ENCODE measurements at regions not wholly inside any gene's neighbourhood (a gene's known extent, or its start where the extent isn't known, plus 50 kb on each side); places are given as distances from the start of the nearest gene placed in this dataset.

DNA sequence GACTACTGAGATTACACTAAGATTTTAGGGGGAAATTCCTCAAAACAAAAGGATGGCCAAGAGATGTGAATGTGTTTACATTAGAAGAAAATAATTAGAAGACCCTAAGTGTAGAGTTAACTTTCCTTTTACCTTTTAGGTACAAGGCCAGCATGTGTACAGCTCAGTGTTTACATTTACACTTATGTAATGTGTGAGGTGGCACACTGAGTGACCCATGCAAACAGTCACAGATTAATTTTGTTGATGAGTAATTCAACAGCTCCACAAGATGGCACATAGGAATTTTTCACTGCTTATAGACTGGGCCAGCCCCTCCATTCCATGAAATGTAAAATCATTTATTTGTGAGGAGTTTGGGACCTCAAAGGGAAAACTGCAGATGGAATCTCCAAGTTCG, 90.1 kb upstream of the SLC12A2 start:
- Histone ChIP-seq H3K27ac (ENCODE audit: low read depth, low read length) (no peak overlapping the region), H2BK12ac (ENCODE audit: low read length) (no peak overlapping the region), H3K4me1 (ENCODE audit: control insufficient read depth in 1 of 2, insufficient read depth in 2 of 2, low read length in 2 of 2) (no peaks in the 10 kb centered on the region), H2AFZ (ENCODE audit: insufficient read depth, low read length, poor library complexity) (no peak overlapping the region), H3K9me3 (ENCODE audit: insufficient read depth, low read depth, low read length) (no peaks in the 10 kb centered on the region), H3K36me3 (ENCODE audit: control insufficient read depth in 1 of 2, insufficient read depth in 2 of 2, low read length in 2 of 2) (no peaks in the 10 kb centered on the region), H3K27me3 (ENCODE audit: insufficient read depth, low read length) (no peaks in the 10 kb centered on the region), H3K23ac (ENCODE audit: low read length) (no peak overlapping the region), H3K4ac (ENCODE audit: low read depth, low read length) (no peak overlapping the region), H3K79me1 (ENCODE audit: low read length) (no peaks in the 10 kb centered on the region), H4K91ac (ENCODE audit: low read depth, low read length) (no peak overlapping the region), H4K8ac (ENCODE audit: low read depth, low read length) (no peak overlapping the region), H3K4me3 (ENCODE audit: low read depth, low read length) (no peak overlapping the region), H4K12ac (ENCODE audit: low read depth, low read length) (no peak overlapping the region), H3K4me2 (ENCODE audit: low read length) (no peak overlapping the region), H2AK5ac (ENCODE audit: low read length) (no peak overlapping the region), H2BK120ac (ENCODE audit: insufficient read depth, low read length, poor library complexity) (no peak overlapping the region), H3K18ac (ENCODE audit: low read length) (no peak overlapping the region), H3K9ac (ENCODE audit: low read length) (no peak overlapping the region), H3K79me2 (ENCODE audit: control insufficient read depth, insufficient read depth, low read length, poor library complexity) (no peaks in the 10 kb centered on the region), H2BK5ac (ENCODE audit: low read depth, low read length, poor library complexity) (no peak overlapping the region), H3K14ac (ENCODE audit: low read length) (no peak overlapping the region)
- no peak for DNase-seq
- no CpG with 5 or more reads among the region's 1 CpG for WGBS (ENCODE audit: extremely low coverage, insufficient coverage, insufficient read length)

DNA sequence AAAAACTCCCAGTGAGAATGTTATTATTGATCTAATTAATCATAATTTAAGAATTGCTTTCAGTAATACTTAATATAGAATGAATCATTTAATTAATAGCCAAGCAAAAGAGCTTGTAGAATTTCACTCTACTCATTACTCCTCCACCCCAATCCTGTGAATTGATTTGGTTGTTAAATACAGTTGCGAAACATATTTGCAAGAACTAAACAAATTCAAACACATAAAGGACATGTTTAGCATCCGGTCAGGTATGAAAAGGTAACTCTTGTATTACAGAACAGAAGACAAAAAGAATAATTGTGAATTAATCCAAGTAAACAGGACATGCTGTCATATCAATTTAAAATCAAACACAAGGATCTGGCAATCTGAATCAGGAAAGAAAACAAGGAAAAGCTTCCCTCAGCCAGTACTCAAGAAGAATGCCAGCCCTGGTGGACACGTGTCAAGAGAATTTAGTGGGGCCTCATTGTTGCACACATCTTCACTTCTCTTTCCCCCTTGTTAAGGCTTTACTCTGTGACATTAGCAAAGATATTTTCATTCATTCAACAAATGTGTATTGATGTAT, 89.4 kb upstream of the SLC12A2 start:
- Histone ChIP-seq H3K4me2 (ENCODE audit: low read length) (no peak overlapping the region), H3K79me2 (ENCODE audit: control insufficient read depth, insufficient read depth, low read length, poor library complexity) (no peaks in the 10 kb centered on the region), H2BK5ac (ENCODE audit: low read depth, low read length, poor library complexity) (no peak overlapping the region), H3K27ac (ENCODE audit: low read depth, low read length) (no peak overlapping the region), H4K12ac (ENCODE audit: low read depth, low read length) (no peak overlapping the region), H3K14ac (ENCODE audit: low read length) (no peak overlapping the region), H3K79me1 (ENCODE audit: low read length) (no peaks in the 10 kb centered on the region), H4K8ac (ENCODE audit: low read depth, low read length) (no peak overlapping the region), H3K27me3 (ENCODE audit: insufficient read depth, low read length) (no peaks in the 10 kb centered on the region), H3K23ac (ENCODE audit: low read length) (no peak overlapping the region), H3K4ac (ENCODE audit: low read depth, low read length) (no peak overlapping the region), H3K4me1 (ENCODE audit: control insufficient read depth in 1 of 2, insufficient read depth in 2 of 2, low read length in 2 of 2) (no peaks in the 10 kb centered on the region), H3K4me3 (ENCODE audit: low read depth, low read length) (no peak overlapping the region), H3K9ac (ENCODE audit: low read length) (no peak overlapping the region), H2AK5ac (ENCODE audit: low read length) (no peak overlapping the region), H3K9me3 (ENCODE audit: insufficient read depth, low read depth, low read length) (no peaks in the 10 kb centered on the region), H2BK120ac (ENCODE audit: insufficient read depth, low read length, poor library complexity) (no peak overlapping the region), H3K18ac (ENCODE audit: low read length) (no peak overlapping the region), H3K36me3 (ENCODE audit: control insufficient read depth in 1 of 2, insufficient read depth in 2 of 2, low read length in 2 of 2) (no peaks in the 10 kb centered on the region), H2BK12ac (ENCODE audit: low read length) (no peak overlapping the region), H2AFZ (ENCODE audit: insufficient read depth, low read length, poor library complexity) (no peak overlapping the region), H4K91ac (ENCODE audit: low read depth, low read length) (no peak overlapping the region)
- no peak for DNase-seq
- WGBS (ENCODE audit: extremely low coverage, insufficient coverage, insufficient read length): no CpG with 5 or more reads among the region's 3 CpGs

DNA sequence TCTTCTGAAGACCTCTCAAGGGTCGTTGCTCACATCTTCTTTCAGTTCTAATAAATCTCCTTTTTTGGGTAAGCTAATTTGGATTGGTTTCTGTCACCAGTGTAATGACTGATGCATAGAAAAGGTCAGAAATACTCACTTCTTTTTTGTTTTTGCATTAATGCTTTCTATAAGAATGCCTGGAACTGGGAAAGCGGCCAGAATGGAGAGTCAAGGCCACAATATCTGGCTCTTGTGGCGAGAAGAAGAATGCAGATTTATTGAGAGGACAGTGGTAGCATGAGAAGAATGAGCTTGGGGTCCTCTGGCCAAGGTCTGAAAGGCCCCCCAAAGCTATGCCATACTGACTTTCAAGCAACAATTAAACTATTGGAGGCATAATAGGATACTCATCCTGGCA, 88.0 kb upstream of the SLC12A2 start:
- no peaks in the 10 kb centered on the region for H3K79me1 ChIP-seq (ENCODE audit: low read length)
- H3K27ac ChIP-seq (ENCODE audit: low read depth, low read length): no peak overlapping the region
- no CpG with 5 or more reads among the region's 3 CpGs for WGBS (ENCODE audit: extremely low coverage, insufficient coverage, insufficient read length)
- H4K91ac ChIP-seq (ENCODE audit: low read depth, low read length): no peak overlapping the region
- H3K27me3 ChIP-seq (ENCODE audit: insufficient read depth, low read length): no peaks in the 10 kb centered on the region
- no peak overlapping the region for H4K12ac ChIP-seq (ENCODE audit: low read depth, low read length)
- H2AK5ac ChIP-seq (ENCODE audit: low read length): no peak overlapping the region
- H2BK120ac ChIP-seq (ENCODE audit: insufficient read depth, low read length, poor library complexity): no peak overlapping the region
- no peak overlapping the region for H4K8ac ChIP-seq (ENCODE audit: low read depth, low read length)
- no peaks in the 10 kb centered on the region for H3K4me1 ChIP-seq (ENCODE audit: control insufficient read depth in 1 of 2, insufficient read depth in 2 of 2, low read length in 2 of 2)
- H3K18ac ChIP-seq (ENCODE audit: low read length): no peak overlapping the region
- H3K9me3 ChIP-seq (ENCODE audit: insufficient read depth, low read depth, low read length): no peaks in the 10 kb centered on the region
- H3K9ac ChIP-seq (ENCODE audit: low read length): no peak overlapping the region
- H3K23ac ChIP-seq (ENCODE audit: low read length): no peak overlapping the region
- no peak overlapping the region for H3K4me3 ChIP-seq (ENCODE audit: low read depth, low read length)
- no peak overlapping the region for H2BK5ac ChIP-seq (ENCODE audit: low read depth, low read length, poor library complexity)
- H2AFZ ChIP-seq (ENCODE audit: insufficient read depth, low read length, poor library complexity): no peak overlapping the region
- no peak overlapping the region for H3K4ac ChIP-seq (ENCODE audit: low read depth, low read length)
- no peak overlapping the region for H3K14ac ChIP-seq (ENCODE audit: low read length)
- no peak overlapping the region for H3K4me2 ChIP-seq (ENCODE audit: low read length)
- no peak for DNase-seq
- H2BK12ac ChIP-seq (ENCODE audit: low read length): no peak overlapping the region
- H3K79me2 ChIP-seq (ENCODE audit: control insufficient read depth, insufficient read depth, low read length, poor library complexity): no peaks in the 10 kb centered on the region
- H3K36me3 ChIP-seq (ENCODE audit: control insufficient read depth in 1 of 2, insufficient read depth in 2 of 2, low read length in 2 of 2): no peaks in the 10 kb centered on the region

DNA sequence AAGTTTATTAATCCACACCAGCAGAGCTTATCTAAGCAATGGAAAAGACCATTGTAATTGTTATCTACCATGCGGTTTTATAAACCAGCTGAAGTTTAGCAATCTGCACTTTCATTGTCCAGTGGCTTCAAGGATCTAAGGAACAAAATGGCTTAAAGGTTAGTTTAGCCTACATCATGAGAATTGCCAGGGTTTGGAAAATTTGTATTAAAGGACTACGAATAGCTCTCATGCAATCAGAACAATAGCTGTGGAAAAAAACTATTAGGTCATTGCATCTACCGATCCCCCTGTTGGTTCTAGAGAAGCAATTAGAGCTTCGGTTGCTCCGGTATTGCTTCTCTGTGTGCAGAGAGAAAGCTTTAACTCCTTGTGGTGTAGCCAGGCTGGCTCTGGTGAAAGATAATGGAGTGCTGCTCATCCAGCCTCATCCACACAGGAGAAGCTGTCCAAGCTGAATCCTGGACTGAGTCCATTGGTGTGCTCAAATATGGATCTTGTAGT, 86.3 kb upstream of the SLC12A2 start:
- no peaks in the 10 kb centered on the region for H3K9me3 ChIP-seq (ENCODE audit: insufficient read depth, low read depth, low read length)

More for the DNA sequence above, 86.3 kb upstream of the SLC12A2 start:
- Histone ChIP-seq H3K4me3 (ENCODE audit: low read depth, low read length) (no peak overlapping the region), H4K8ac (ENCODE audit: low read depth, low read length) (no peak overlapping the region), H2BK120ac (ENCODE audit: insufficient read depth, low read length, poor library complexity) (no peak overlapping the region), H3K79me2 (ENCODE audit: control insufficient read depth, insufficient read depth, low read length, poor library complexity) (no peaks in the 10 kb centered on the region), H3K14ac (ENCODE audit: low read length) (no peak overlapping the region), H3K27me3 (ENCODE audit: insufficient read depth, low read length) (no peaks in the 10 kb centered on the region), H3K23ac (ENCODE audit: low read length) (no peak overlapping the region), H3K9ac (ENCODE audit: low read length) (no peak overlapping the region), H4K91ac (ENCODE audit: low read depth, low read length) (no peak overlapping the region), H4K12ac (ENCODE audit: low read depth, low read length) (no peak overlapping the region), H3K4me2 (ENCODE audit: low read length) (no peak overlapping the region), H2AK5ac (ENCODE audit: low read length) (no peak overlapping the region), H3K4me1 (ENCODE audit: control insufficient read depth in 1 of 2, insufficient read depth in 2 of 2, low read length in 2 of 2) (no peaks in the 10 kb centered on the region), H2BK12ac (ENCODE audit: low read length) (no peak overlapping the region), H3K18ac (ENCODE audit: low read length) (no peak overlapping the region), H2AFZ (ENCODE audit: insufficient read depth, low read length, poor library complexity) (no peak overlapping the region), H3K79me1 (ENCODE audit: low read length) (no peaks in the 10 kb centered on the region), H2BK5ac (ENCODE audit: low read depth, low read length, poor library complexity) (no peak overlapping the region), H3K27ac (ENCODE audit: low read depth, low read length) (no peak overlapping the region), H3K4ac (ENCODE audit: low read depth, low read length) (no peak overlapping the region), H3K36me3 (ENCODE audit: control insufficient read depth in 1 of 2, insufficient read depth in 2 of 2, low read length in 2 of 2) (no peaks in the 10 kb centered on the region)
- no CpG with 5 or more reads among the region's 5 CpGs for WGBS (ENCODE audit: extremely low coverage, insufficient coverage, insufficient read length)
- DNase-seq: no peak
